ENCODE measurements at regions not wholly inside any gene's neighbourhood (a gene's known extent, or its start where the extent isn't known, plus 50 kb on each side); places are given as distances from the start of the nearest gene placed in this dataset.
"Not testable (repeated sequence)": the region's sequence is repeated elsewhere in the genome, so short reads cannot be mapped to it uniquely, and the experiment has no call there.

- DNase-seq = no peak
Measured at GRCh38 chr9:87781331-87781730, 55.4 kb downstream of the CTSL start.

GRCh38 chr9:87783180-87783579 is 57.3 kb downstream of the CTSL start:
- peak in 3 of 4 experiments; percentile 10 to 63 (median 49) for DNase-seq

GRCh38 chr9:87785315-87785970 is 59.5 kb downstream of the CTSL start:
- DNase-seq = not testable (repeated sequence)

DNA sequence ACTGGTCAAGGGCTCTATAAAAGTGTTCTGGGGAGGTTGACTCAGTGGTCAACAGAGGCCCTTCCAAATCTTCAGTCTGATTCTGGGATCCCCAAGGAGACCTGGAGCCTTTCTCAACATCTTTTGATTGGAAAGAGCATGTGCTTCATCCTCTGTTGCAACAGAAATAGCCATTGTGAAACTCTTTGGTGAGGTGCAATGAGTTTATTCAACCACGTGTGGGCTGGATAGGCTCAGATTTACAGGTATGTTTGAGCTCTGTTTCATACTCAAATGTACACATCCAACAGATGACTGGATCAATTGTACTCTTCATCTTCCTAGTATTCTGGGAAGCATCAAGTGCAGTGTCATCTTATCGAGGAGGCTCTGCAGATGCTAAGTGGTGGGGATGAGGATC is 60.5 kb downstream of the CTSL start:
- DNase-seq = peak in 1 of 4 experiments; percentile 18

GRCh38 chr9:87786876-87787275 is 61.0 kb downstream of the CTSL start:
- DNase-seq = no peak

DNA sequence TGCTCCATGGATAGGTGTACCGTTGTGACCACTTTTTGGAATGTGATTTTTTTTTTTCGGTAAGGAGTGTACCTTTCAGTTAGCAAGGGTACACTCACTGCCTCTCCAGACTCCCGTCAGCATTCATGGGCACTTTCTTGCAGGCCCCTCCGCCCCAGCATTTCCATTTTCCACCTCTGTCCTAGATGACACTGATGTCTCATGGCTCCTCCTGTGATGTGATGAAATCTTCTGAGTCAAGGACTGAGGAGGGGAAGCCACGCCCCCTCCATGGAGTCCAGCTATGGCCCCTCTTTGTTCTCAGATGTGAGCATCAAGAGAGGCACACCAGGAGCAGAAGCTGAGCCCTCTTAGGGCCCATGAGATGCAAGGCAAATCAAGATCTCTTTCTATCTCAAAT is 61.8 kb downstream of the CTSL start:
- DNase-seq = peak; percentile 21 to 72 (median 48)

DNA sequence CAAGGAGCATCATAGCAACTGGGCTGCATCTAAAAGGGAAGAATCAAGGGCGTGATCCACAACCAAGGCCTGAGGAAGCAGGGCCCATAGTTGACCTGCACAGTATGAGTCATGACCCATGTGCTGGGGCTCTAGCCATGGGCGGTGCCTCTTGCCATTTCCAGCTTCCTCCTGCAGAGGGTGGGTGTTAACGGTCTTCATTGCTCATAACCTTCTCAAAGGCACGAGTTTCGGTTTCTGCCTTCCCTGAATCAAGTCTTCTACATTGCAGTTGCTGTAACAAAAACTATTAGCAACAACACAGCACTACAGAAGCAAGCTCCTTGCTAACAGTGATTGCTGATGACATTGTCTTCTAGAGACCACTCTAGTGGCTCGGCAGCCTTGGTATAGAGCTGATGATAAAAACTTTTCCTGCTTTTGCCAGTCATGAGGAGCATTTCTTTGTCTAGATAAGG is 66.9 kb downstream of the CTSL start:
- DNase-seq = peak; percentile 95 to 99 (median 97)

DNA sequence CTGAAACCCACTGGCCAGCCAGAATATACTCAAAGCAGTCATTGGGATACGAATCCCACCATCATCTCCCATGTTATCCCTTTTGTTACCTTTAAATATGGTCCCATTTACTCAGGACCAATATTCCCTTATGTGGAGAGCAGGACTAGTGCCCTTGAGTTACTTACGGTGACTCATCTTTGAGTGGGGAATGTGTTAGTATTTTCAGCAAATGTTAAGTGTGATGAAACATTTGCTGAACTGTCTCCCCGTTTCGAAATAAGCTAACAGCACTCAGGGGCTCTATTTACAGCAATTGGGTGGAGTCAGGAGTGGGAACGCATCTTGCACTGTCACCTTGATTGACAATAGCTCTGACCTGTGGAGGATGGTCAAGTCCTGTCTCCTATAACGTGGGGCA is 67.4 kb downstream of the CTSL start:
- peak; percentile 70 to 92 (median 82) for DNase-seq

DNA sequence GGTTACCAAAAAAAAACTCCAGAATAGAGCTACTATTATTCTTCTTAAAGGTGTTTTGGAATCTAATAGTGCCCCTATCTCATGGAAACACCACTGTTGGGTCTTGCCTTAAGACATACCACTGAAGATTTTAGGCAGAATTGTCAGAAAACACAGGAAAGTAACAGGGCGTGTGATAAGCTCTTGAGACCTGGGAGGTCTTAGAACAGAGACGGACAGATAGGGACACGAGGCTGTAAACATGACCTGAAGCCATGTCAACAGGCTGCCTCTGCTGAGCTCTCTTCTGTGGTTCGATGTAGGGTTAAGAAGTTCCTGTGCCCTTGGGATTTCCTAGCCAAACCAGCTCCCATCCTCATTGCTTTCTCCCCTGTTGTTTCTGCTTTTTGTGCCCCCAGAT is 69.3 kb downstream of the CTSL start:
- DNase-seq = no peak

DNA sequence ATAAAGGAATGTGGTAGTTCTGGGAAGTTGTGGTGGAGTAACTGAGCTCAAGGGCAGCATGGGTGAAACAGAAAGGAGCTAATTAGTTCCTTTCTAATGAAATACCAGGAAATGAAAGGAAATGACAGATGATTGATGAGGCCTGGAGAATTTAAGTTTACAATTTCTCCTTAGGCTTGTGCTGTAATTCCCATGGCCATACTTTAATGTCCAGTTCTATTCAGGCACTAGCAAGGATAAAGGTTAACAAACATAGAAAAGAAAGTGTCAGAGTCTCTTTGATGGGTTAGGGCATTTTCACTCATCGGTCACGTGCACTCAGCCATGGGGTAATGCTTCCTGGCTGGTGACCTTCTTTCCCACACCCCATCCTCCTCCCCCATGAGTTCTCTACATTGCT is 70.3 kb downstream of the CTSL start:
- DNase-seq = peak; percentile 46 to 74 (median 70)

DNA sequence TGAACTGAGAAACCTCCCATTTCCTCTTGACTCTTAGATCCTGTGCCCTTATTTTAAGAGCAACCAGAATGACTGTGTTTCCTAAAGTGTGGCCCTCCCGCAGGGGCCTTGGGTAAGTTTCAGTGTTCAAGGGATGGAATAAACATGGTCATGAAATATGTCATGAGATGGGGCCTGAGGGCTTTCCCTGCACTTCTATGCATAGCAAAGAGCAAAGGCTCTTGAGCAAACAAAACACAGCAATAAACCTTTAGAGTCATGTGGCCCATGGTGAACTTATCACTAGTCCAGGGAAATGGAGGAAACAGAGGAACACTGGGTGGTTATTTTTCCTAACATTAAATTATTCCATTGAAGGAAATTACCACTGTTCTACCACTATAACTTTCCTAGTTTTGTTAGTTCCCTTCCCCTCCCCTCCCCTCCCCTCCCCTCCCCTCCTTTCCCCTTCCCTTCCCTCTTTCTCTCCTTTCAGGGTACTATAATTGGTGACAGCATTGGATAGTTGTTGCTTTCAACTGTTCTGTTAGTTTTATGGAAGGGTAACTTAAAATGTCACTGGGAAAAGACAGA is 72.4 kb downstream of the CTSL start:
- DNase-seq = peak; percentile 21 to 51 (median 38)

- no peak for DNase-seq
Measured at GRCh38 chr9:87799503-87799902, 73.6 kb downstream of the CTSL start.

DNA sequence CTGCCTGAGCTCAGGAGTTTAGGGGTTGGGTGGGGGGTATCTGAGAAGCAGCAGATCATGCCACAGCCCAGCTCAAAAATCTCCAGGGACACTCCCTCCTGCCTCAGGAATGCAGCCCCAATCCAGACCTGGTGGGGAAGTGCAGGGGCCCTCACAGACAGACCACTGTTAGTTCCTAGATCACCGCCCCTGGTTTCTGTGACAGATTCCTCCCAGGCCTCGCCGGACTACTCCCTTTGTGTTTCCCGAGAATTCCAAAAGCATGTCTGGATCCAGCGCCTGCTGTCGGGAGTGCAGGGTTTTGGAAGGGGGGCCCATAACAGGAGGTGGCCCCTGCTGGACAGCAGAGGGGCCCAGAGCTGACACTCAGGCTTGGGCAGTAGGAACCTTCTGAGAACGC is 74.5 kb downstream of the CTSL start:
- DNase-seq = no peak

GRCh38 chr9:87801013-87801412 is 75.1 kb downstream of the CTSL start:
- no peak for DNase-seq

DNA sequence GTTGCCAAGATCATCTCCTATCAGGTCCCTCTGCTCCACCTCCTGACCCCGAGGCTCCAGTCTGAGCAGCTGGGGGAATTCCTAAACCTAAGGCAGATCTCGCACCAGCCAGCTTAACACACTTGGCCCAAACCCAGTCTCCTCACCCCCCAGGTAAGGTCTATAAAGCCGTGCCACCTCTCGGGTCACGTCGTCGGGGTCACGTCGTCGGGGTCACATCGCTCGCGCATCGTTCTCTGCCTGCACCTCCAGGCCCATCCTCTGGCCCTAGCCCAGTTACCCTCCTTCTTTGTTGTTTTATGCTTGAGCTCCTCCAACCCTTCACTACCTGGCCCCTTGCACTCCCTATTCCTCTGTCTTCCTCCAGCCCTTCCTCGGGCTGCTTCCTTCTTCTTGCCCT is 77.2 kb downstream of the CTSL start:
- DNase-seq = no peak

GRCh38 chr9:87803623-87804345 is 77.9 kb downstream of the CTSL start:
- DNase-seq = no peak

DNA sequence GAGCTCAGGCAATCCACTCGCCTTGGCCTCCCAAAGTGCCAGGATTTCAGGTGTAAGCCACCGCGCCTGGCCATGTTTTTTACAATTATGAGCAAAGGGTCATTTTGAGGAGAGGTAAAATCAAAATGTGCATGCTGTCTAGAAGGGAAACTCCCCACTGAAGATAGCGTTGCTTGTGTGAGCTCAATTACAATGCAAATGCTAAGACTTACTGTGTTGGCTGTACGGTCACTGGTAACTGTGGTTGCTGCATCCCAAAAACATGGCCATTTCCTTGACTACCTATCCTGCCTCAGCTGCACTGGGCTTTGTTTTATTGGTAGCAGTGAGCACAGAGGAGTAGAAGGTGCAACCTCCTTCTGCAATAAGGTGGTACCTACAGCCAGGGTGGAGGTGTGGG is 77.4 kb upstream of the SPATA31E1 start:
- no peak for DNase-seq

DNA sequence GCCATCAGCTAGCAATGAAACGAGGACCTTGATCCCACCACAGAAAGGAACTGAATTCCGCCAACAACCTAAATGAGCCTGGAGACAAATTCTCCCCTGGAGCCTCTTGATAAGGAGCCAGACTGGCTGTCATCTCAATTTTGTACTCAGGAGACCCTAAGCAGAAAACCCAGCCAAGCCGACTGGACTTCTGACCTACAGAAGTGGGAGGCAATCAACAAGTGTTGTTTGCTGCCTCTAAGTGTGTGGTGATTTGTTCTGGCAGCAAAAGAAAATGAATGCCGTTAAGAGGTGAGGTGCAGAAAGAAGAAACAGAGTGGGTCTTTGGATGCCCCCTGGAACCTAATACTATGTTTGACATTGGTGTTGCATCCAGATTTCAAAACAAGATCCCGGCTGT is 72.7 kb upstream of the SPATA31E1 start:
- DNase-seq = no peak

DNA sequence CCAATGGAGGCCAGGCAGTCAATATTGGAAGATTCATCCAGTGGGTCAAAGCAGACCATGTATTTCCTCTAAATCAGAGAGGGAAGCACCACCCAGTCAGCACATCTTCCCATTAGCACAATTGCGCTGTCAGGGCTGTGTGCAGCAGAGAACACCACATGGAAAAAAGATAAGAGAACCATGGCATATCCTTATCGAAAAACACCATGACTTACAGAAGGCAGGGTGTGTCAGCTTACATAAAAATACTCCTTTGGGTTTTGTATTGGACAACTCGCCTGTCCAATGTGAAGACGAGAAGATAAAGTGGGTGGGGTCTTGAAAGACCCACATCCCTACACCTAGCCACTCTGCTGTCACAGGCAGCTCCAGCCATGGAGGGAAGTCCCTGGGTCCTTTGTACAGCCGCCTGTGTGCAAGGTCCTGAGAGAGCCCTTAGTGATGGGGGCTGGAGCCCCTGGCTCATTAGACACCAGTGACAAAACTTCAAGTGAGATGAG is 71.9 kb upstream of the SPATA31E1 start:
- DNase-seq = peak in 3 of 4 experiments; percentile 23 to 37 (median 33)

GRCh38 chr9:87812375-87813118 is 70.1 kb upstream of the SPATA31E1 start:
- DNase-seq = peak; percentile 59 to 83 (median 73)

- DNase-seq = no peak
Measured at GRCh38 chr9:87813119-87813463, 69.6 kb upstream of the SPATA31E1 start.

- peak in 2 of 4 experiments; percentile 32 to 51 for DNase-seq
Measured at GRCh38 chr9:87816036-87816435, 66.6 kb upstream of the SPATA31E1 start.

GRCh38 chr9:87818308-87818707 is 64.4 kb upstream of the SPATA31E1 start:
- DNase-seq = no peak

Measured in suppressor macrophage (primary cell).